Left kidney (tissue), 1 donor: ENCODE measurements at regions not wholly inside any gene's neighbourhood (a gene's known extent, or its start where the extent isn't known, plus 50 kb on each side); places are given as distances from the start of the nearest gene placed in this dataset.
A peak's percentile ranks its signal among the peaks of the same experiment; 100 is the strongest.

Experiments used
- DNase-seq: peaks from one replicate; pipeline ENCODE4 v3.0.0-alpha.2; 2013

GRCh38 chr4:18942874-18943273 is 921.3 kb upstream of the LCORL start:
- no peak for DNase-seq

DNA sequence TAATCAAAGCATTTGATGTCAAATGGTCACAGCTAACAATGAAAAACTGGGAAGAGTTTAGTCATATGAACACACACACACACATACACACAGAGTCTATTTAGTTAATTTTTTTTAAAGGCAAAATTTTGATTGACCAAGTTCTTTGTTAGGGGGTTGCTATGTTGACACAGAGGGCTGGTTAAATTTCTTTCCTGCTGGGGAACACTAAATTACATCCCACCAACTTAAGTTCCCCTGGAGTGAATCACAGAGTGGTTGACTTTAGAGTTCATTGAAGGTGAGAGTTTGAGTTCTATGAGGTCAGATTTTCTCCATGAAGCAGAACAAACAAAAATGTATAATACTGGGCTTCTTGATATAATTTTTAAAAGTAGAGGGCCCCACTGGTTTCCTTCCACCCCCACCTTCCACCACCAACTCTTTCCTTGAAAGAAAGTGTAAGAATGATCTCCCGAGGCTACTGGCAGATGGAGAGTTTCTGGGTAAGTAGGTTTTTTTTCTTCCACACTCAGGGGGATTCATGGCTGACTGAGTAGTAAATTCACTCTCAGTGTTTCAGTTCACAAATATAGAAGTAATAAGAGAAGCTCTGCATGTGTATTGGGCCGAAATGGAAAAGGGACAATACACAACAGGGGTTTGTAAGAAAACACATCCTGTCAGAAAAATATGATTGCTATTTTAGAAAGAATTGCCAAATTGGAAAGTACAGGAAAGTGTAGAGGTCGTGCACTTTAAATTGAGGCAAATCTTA is 917.0 kb upstream of the LCORL start:
- no peak for DNase-seq

DNA sequence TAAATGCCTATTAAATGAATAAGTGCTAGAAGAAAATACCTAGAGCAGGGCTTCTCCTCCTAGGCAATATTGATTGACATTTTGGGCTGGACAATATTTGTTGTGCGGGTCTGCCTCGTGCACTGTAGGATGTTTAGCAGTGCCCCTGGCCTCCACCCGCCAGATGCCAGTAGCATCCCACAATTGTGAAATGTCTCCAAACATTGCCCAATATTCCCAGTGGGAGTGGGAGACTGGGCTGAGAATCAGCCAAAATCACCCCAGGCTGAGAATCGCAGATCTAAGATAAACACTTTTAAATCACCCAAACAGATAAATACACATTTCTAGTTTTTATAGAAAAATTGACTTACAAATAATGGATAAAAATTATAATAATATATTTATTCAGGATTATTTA is 916.2 kb upstream of the LCORL start:
- DNase-seq = no peak

DNA sequence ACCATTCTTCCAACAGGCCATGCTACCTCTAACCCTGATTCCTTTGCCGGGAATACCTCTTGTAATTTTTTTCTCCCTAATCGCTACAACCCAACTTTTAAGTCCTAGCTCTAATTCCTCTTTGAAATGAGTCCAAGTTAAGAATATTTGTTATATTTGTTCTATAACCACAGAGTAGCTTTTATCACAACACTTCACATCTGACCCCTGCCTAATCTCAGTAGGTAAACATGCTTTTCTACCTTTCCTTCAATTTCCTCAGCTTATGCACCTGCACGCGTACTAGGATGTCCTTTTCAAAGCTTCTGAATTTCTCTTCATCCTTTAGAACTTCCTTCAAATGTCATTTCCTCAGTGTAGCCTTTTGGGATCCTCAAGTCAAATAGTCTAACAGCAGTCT is 915.5 kb upstream of the LCORL start:
- no peak for DNase-seq

GRCh38 chr4:18935659-18936345 is 914.2 kb upstream of the LCORL start:
- peak; percentile 45 for DNase-seq

DNA sequence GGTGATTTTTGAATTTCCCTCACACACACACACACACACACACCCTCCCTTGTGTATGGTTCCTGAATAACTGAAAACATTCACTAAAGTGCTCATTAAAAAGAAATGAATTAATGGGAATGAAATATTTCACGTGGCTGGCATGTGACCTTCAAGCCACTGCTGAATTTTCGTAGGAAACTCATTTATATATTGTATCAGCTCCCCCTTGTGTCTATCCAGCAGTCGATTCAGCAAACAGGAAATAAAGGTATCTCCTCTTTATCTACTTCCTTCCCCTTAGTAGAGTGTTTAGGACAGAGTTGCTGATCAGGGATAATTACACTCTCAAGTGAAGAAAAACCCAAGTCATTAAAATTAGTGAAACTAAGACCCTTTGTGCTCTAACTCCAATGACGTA is 912.6 kb upstream of the LCORL start:
- DNase-seq = no peak

GRCh38 chr4:18932730-18933339 is 911.3 kb upstream of the LCORL start:
- no peak for DNase-seq

DNA sequence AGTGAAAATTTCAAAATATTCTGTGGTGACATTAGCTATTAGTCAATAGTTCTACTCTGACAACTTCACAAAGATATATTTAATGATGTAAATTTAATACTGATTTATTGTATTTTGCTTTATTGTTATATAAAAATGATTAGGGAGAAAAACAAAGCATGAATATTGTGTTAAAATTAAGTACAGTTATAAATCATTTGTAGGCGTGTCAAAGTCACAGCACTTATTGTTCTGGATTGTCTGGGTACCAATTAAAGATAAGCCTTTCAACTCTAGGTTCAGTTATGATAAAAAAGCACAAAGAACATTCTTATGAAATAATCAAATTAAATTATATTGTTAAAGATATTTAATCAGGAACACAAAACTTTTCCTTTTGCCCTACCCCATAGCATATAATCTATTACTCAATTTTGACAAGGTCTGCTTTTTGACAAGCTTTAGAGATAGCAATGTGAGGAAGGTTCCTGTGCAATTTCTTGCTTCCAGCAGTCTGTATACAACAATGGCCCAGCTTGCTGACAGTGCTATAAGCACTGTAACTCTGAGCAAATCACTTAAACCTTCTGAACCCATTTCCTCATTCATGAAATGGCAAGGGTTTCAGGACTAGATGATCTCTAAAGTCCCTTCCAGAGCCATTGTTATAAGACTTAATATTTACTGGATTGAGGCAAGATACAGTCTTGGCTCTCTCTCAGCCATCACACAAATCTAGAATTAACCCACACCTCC is 910.3 kb upstream of the LCORL start:
- no peak for DNase-seq

GRCh38 chr4:18930487-18930886 is 908.9 kb upstream of the LCORL start:
- no peak for DNase-seq

DNA sequence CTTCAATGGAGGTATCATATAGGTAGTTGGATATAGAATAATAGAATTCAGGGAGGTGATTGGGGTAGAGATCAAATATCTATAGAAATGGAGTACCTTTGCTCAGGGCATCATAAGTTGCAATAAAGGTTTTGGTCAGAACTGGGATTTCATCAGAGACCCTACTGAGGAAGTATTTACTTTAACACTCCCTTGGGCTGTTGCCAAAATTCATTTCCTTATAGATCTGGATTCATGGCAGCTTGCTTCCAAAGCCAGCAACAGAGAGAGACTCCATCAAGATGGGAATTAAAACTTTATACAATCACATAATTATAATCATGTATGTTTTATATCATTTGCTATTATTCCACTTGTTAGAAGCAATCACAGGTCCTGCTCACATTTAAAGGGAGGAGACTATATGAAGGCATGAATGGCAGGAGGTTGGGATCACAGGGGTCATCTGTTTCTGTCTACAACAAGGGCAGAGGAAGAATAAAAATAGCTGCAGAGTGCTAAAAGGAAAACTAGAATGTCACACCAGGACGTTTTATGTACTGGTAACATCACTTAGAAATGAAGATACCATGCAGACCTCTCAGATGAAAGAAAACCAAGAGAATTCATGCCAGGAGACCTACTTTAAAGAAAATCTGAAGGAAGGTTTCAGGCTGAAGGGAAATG is 902.1 kb upstream of the LCORL start:
- DNase-seq = no peak

DNA sequence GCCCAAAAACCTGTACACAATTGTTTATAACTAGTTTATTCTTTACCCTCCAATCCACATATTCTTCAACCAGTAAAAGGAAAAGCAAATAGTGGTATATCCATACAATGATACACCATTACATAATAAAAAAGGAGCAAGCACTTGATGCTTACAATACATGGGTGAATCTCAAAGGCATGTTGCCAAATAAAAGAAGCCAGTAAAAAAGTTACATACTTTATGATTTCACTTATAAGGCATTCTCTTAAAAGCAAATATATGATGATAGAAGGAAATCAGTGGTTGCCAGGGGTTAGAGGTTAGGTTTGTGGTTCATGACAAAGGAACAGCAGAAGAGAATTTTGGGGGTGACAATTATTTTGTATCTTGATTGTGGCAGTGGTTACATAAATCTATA is 896.1 kb upstream of the LCORL start:
- DNase-seq = no peak

DNA sequence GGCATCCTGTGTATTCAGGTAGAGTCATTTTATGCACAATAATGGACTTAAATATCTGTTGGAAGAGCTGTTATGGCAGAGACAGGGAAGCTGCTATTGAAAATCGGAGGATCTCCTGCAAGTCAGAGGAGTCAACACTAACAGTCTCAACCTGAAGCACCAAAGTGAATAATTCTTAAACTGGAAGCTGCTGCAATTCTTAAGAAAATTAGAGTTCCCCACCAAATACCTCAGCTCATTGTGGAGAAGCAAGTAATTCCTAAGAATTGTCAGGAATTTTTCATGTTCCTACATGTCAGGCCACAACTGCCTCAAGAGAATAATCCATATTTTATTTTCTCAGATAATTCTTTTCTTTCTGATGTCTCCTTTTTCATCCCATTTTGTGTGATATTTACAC is 892.6 kb upstream of the LCORL start:
- no peak for DNase-seq

GRCh38 chr4:18894928-18895327 is 873.4 kb upstream of the LCORL start:
- no peak for DNase-seq

- no peak for DNase-seq
Measured at GRCh38 chr4:18882468-18882867, 860.9 kb upstream of the LCORL start.

DNA sequence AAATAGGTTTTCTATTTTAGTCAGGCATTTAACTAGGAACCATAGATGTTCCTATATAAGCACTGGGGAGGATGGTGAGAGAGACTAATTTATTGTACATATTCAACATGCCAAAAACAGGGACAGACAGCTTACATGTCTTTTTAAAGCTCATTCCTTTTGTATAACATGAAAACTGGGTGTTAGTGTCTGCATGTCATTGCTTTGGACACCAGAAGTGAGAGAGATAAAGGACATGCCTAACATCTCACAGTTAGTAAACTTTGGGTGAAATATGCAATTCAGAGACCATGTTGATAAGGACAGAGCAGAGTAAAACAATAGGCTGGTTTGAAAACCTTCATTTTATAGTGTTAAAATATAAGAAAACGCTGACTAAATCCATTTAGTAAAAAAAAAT is 860.0 kb upstream of the LCORL start:
- DNase-seq = no peak

DNA sequence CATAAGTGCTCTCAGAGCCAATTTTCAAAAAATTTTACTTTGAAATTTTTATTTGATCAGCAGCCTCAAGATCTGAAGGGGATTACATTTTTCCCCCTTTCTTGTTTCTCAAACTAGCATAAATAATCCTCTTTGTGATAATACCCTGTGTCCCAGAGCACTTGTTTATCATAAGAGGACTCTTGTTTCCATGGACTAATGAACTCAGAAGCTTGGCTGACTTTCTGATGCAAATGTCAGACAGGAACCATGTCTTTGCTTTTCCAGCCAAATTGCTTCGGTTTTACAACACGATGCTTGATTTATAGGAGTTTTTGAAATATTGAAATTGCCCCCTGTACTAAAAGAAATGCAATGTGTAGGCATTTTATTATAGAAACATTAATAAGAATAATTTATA is 859.3 kb upstream of the LCORL start:
- DNase-seq = no peak

DNA sequence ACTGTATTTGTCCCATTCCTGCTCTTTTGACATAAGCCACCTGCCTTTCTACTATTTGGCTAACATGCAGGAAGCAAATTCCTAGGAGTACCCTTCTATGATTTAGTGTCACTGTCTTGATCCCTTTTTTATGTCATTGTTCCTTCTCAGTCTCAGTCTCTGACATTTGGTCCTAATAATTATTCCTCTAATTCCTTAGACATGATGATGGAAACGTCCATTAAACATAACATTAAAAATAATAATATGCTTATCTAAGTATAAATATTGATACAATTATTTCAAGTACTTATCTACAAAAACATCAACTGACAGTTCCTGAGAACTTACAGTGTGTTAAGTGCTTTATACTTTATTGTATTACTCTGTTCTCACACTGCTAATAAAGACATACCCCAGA is 857.0 kb upstream of the LCORL start:
- DNase-seq = peak; percentile 38

DNA sequence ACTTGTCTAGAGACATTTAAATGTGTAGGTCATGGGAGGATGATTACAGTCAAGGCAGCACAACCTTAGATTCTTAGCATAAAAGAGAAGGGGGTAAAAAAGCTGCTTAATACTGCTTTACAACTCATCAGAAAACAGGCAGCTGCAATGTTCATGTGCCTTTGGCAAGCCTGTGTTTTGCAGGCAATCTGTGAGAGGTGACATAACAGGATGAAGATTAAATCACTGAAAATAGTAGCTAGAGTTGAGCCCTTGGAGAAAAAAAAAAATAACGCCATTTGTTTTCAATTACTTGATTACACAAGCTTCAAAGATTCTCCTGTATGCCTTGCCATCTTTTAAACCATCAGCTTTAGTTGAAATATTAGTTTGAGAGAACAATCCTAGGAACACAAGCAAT is 847.6 kb upstream of the LCORL start:
- no peak for DNase-seq

- no peak for DNase-seq
Measured at GRCh38 chr4:18860836-18861530, 839.4 kb upstream of the LCORL start.

DNA sequence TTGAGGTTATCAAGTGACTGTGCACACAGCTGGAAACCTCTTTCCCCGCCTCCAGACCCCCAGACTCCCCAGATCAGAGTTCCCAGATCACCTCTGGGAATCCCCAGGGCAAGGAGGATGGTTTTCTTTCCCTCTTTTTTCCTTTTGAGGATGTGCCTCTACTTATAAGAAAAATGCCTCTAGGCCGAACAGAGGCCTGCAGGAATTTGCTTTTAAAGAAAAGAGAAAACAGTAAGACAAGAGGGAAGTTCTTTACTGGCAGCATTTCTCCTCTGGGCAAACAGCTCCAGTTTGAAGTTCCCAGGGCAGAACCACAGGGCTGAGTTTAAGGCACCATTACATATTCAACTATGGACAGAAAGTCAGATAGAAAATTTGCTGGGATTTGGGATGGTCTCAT is 837.9 kb upstream of the LCORL start:
- DNase-seq = no peak

DNA sequence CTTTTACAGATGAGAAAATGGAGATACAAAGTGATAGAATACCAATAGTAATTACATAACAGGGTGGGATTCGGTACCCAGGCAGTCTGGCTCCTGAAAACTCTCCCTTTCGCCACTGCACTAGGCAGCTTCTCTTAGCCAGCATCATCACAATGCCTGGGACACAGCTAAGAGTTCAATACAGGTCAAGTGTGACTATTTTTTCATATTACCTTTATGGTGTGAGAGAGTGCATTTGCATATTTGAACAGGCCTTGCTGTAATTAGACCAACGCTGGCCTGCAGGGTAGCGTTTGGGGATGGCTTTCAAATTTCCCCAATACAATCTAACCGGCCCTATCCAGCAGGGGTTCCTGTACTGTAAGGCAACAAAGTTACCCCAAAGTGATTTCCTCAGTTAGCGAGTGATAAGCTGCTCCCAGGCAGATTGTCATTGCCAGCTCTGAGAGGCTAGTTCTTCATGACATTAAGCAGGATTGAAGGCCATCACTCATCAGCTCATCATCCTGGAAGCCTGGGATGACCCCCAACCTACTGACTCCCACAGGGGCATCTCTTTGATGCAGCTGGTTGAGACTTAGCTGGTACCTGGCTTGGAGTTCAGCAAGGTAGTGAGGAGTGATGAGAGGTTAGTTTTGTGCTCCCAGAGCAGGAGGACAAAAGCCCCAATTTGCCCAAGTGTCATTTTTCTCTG is 836.8 kb upstream of the LCORL start:
- no peak for DNase-seq
